ENCODE measurements at regions not wholly inside any gene's neighbourhood (a gene's known extent, or its start where the extent isn't known, plus 50 kb on each side); places are given as distances from the start of the nearest gene placed in this dataset.

DNA sequence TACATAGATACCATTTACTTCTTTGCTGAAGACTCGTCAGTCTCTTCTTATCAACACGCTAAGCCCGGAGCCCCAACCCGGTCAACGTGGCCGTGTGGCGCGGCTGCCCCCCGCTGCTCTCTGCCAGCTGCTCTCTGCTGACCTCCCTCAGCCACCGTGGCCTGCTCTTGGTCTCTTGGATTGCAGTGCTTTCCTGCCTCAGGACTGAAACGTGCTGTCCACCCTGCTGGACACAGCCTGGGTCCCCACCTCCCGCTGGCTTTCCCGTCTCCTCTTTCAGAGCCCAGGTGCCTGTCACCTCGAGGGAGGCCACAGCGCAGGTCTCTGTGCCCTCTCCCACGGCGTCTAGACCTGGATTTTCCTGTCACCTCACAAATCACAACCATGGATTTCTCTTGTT is 388.1 kb upstream of the B3GAT1 start:
- Mint-ChIP-seq H3K27me3 (ENCODE audit: low read depth, unreplicated experiment) (peaks cover 13% of the 10 kb centered on the region), H3K36me3 (ENCODE audit: low read depth, unreplicated experiment) (no peaks in the 10 kb centered on the region), H3K4me3 (ENCODE audit: unreplicated experiment) (no peak overlapping the region), H3K27ac (ENCODE audit: unreplicated experiment) (no peak overlapping the region), H3K9me3 (ENCODE audit: unreplicated experiment) (no peaks in the 10 kb centered on the region), H3K4me1 (ENCODE audit: low read depth, unreplicated experiment) (peaks cover 12% of the 10 kb centered on the region)
- Histone ChIP-seq H3K4me1 (ENCODE audit: insufficient read depth, low read length) (no peaks in the 10 kb centered on the region), H3K27ac (ENCODE audit: low read depth, low read length) (no peak overlapping the region), H3K4me2 (ENCODE audit: low read length) (no peak overlapping the region), H3K36me3 (ENCODE audit: insufficient read depth, low read length) (no peaks in the 10 kb centered on the region), H3K9me3 (ENCODE audit: insufficient read depth, low read depth, low read length) (no peaks in the 10 kb centered on the region), H2AFZ (ENCODE audit: low read depth, low read length) (no peak overlapping the region), H3K27me3 (ENCODE audit: insufficient read depth, low read length) (no peaks in the 10 kb centered on the region), H3K79me2 (ENCODE audit: insufficient read depth, low read length) (no peaks in the 10 kb centered on the region), H3K4me3 (ENCODE audit: insufficient read depth, low read depth, low read length) (no peak overlapping the region), H3K9ac (ENCODE audit: low read length) (no peak overlapping the region), H4K20me1 (ENCODE audit: insufficient read depth, low read length) (no peaks in the 10 kb centered on the region)
- FAIRE-seq: no peak
- DNase-seq (ENCODE audit: low read depth): no peak
- no peak for TF ChIP-seq EZH2 (IDR thresholded peaks at IDR 0.05; ENCODE audit: insufficient read depth, low read length)
- TF ChIP-seq, protein P1, sequence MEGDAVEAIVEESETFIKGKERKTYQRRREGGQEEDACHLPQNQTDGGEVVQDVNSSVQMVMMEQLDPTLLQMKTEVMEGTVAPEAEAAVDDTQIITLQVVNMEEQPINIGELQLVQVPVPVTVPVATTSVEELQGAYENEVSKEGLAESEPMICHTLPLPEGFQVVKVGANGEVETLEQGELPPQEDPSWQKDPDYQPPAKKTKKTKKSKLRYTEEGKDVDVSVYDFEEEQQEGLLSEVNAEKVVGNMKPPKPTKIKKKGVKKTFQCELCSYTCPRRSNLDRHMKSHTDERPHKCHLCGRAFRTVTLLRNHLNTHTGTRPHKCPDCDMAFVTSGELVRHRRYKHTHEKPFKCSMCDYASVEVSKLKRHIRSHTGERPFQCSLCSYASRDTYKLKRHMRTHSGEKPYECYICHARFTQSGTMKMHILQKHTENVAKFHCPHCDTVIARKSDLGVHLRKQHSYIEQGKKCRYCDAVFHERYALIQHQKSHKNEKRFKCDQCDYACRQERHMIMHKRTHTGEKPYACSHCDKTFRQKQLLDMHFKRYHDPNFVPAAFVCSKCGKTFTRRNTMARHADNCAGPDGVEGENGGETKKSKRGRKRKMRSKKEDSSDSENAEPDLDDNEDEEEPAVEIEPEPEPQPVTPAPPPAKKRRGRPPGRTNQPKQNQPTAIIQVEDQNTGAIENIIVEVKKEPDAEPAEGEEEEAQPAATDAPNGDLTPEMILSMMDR (IDR thresholded peaks at IDR 0.05; ENCODE audit: insufficient read depth, low read depth, low read length): no peak

DNA sequence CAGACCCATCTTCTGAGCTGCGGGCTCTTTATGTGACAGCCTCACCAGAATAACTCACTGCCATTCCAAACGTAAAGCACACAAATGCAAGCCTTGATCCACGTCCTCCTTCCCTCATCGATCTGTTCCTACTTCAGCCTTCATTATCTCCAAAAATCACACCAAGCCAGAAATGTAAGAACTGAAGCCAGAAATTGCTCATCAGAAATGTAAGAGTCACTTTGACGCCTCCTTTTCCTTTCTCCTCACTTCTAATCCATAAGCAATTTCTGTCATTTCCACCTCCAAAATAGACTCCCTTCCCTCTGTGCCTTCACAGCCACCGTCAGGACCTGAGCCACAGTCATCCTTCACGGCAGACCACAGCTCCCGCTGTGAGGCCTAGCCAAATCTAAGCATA is 387.3 kb upstream of the B3GAT1 start:
- Mint-ChIP-seq H3K4me1 (ENCODE audit: low read depth, unreplicated experiment) (peaks cover 12% of the 10 kb centered on the region), H3K27ac (ENCODE audit: unreplicated experiment) (no peak overlapping the region), H3K4me3 (ENCODE audit: unreplicated experiment) (no peak overlapping the region), H3K9me3 (ENCODE audit: unreplicated experiment) (no peaks in the 10 kb centered on the region), H3K27me3 (ENCODE audit: low read depth, unreplicated experiment) (peaks cover 13% of the 10 kb centered on the region), H3K36me3 (ENCODE audit: low read depth, unreplicated experiment) (no peaks in the 10 kb centered on the region)
- H2AFZ ChIP-seq (ENCODE audit: low read depth, low read length): no peak overlapping the region
- DNase-seq (ENCODE audit: low read depth) (no peak), FAIRE-seq (no peak)
- no peaks in the 10 kb centered on the region for H3K4me1 ChIP-seq (ENCODE audit: insufficient read depth, low read length)
- H3K9me3 ChIP-seq (ENCODE audit: insufficient read depth, low read depth, low read length): no peaks in the 10 kb centered on the region
- no peak overlapping the region for H3K4me3 ChIP-seq (ENCODE audit: insufficient read depth, low read depth, low read length)
- TF ChIP-seq EZH2 (IDR thresholded peaks at IDR 0.05; ENCODE audit: insufficient read depth, low read length): no peak
- TF ChIP-seq, protein P1 (IDR thresholded peaks at IDR 0.05; ENCODE audit: insufficient read depth, low read depth, low read length): no peak
- H3K9ac ChIP-seq (ENCODE audit: low read length): no peak overlapping the region
- no peaks in the 10 kb centered on the region for H4K20me1 ChIP-seq (ENCODE audit: insufficient read depth, low read length)
- no peaks in the 10 kb centered on the region for H3K27me3 ChIP-seq (ENCODE audit: insufficient read depth, low read length)
- H3K27ac ChIP-seq (ENCODE audit: low read depth, low read length): no peak overlapping the region
- H3K36me3 ChIP-seq (ENCODE audit: insufficient read depth, low read length): no peaks in the 10 kb centered on the region
- no peak overlapping the region for H3K4me2 ChIP-seq (ENCODE audit: low read length)
- no peaks in the 10 kb centered on the region for H3K79me2 ChIP-seq (ENCODE audit: insufficient read depth, low read length)

DNA sequence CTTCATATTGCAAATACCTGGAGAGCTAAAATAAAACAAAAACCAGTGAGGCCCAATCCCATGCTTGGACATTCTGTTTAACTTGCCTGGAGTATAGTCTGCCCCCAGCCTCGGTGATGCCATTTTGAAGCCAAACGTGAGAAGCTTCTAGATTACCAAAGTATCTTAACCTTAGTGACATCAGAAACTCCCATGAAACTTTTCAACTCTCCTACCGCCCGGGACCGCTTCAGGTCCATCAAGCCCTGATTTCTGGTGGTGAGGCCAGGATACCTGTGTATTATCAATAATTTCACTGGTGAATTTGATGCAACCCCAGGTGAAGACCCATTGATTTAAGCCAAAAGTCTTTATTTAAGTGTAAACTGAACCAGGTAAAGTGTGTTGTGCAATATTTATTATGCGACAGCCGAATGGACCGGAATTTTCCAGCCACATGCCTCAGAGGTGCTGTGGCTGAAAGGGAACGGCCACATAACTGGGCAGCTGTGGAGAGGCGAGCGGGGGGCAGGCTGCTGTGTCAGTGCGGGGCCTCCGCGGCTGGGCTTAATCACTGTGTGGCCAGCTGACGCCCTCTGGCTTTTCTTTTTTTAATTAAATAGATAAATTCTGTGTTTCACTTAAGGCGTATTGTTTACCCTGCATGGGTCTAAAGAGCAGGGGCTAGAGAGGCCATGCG is 385.5 kb upstream of the B3GAT1 start:
- Histone ChIP-seq H3K9ac (ENCODE audit: low read length) (no peak overlapping the region), H2AFZ (ENCODE audit: low read depth, low read length) (no peak overlapping the region), H3K4me3 (ENCODE audit: insufficient read depth, low read depth, low read length) (no peak overlapping the region), H3K9me3 (ENCODE audit: insufficient read depth, low read depth, low read length) (no peaks in the 10 kb centered on the region), H4K20me1 (ENCODE audit: insufficient read depth, low read length) (no peaks in the 10 kb centered on the region), H3K27me3 (ENCODE audit: insufficient read depth, low read length) (no peaks in the 10 kb centered on the region), H3K36me3 (ENCODE audit: insufficient read depth, low read length) (no peaks in the 10 kb centered on the region), H3K4me1 (ENCODE audit: insufficient read depth, low read length) (no peaks in the 10 kb centered on the region), H3K4me2 (ENCODE audit: low read length) (no peak overlapping the region), H3K27ac (ENCODE audit: low read depth, low read length) (no peak overlapping the region), H3K79me2 (ENCODE audit: insufficient read depth, low read length) (no peaks in the 10 kb centered on the region)
- H3K36me3 Mint-ChIP-seq (ENCODE audit: low read depth, unreplicated experiment): no peaks in the 10 kb centered on the region
- H3K4me3 Mint-ChIP-seq (ENCODE audit: unreplicated experiment): no peak overlapping the region
- TF ChIP-seq EZH2 (IDR thresholded peaks at IDR 0.05; ENCODE audit: insufficient read depth, low read length): no peak
- TF ChIP-seq, protein P1 (IDR thresholded peaks at IDR 0.05; ENCODE audit: insufficient read depth, low read depth, low read length): no peak
- H3K27me3 Mint-ChIP-seq (ENCODE audit: low read depth, unreplicated experiment): peaks cover 13% of the 10 kb centered on the region
- H3K9me3 Mint-ChIP-seq (ENCODE audit: unreplicated experiment): no peaks in the 10 kb centered on the region
- DNase-seq (ENCODE audit: low read depth): no peak
- no peak for FAIRE-seq
- H3K4me1 Mint-ChIP-seq (ENCODE audit: low read depth, unreplicated experiment): peaks cover 10% of the 10 kb centered on the region
- no peak overlapping the region for H3K27ac Mint-ChIP-seq (ENCODE audit: unreplicated experiment)

Data from astrocyte (in vitro differentiated cells and primary cell).